CD4-positive, CD25-positive, alpha-beta regulatory T cell (primary cell): ENCODE measurements at regions not wholly inside any gene's neighbourhood (a gene's known extent, or its start where the extent isn't known, plus 50 kb on each side); places are given as distances from the start of the nearest gene placed in this dataset.

Experiments
- ATAC-seq, 2 donors: fragments of 150-1000 bp; cut with Tn5 transposase; one replicate each; pipeline ENCODE4 v1.10.0; 2021; ENCODE audit warnings: low read depth in 2 of 2, moderate number of reproducible peaks in 2 of 2, moderate library complexity in 1 of 2
- DNase-seq, 3 donors: peaks; one replicate each; pipeline versions ENCODE4 v3.0.0 to v3.0.0-alpha.2; 2012 to 2022; ENCODE audit warnings: mixed read lengths in 1 of 3
- H3K27ac ChIP-seq: one replicate; pipeline ENCODE4 v1.7.0; 2013; ENCODE audit warnings: mild to moderate bottlenecking, low read length; ENCODE audit not compliant: insufficient read depth, poor library complexity, severe bottlenecking
- H3K27me3 ChIP-seq: one replicate; pipeline ENCODE4 v1.7.0; 2013; ENCODE audit warnings: low read length; ENCODE audit not compliant: control insufficient read depth, insufficient read depth
- H3K36me3 ChIP-seq: one replicate; pipeline ENCODE4 v1.7.0; 2013; ENCODE audit warnings: mild to moderate bottlenecking, low read length, moderate library complexity; ENCODE audit not compliant: control insufficient read depth, insufficient read depth
- H3K4me1 ChIP-seq: 2 replicates; pipeline ENCODE4 v1.7.0; 2013; ENCODE audit warnings: mild to moderate bottlenecking, low read length; ENCODE audit not compliant: insufficient read depth, control insufficient read depth, poor library complexity, severe bottlenecking
- H3K4me3 ChIP-seq: one replicate; pipeline ENCODE4 v1.7.0; 2013; ENCODE audit warnings: low read depth, mild to moderate bottlenecking, low read length, moderate library complexity
- H3K9me3 ChIP-seq, 2 experiments: 1 replicate in 1 of 2; 2 replicates in 1 of 2; pipeline ENCODE4 v1.7.0; 2013; ENCODE audit warnings: low read length in 2 of 2, mild to moderate bottlenecking in 1 of 2, moderate library complexity in 1 of 2; ENCODE audit not compliant: control insufficient read depth in 2 of 2
- H3K27ac Mint-ChIP-seq, 3 donors: one replicate each; pipeline ENCODE4 v1.8.0; 2020 to 2022; ENCODE audit warnings: mild to moderate bottlenecking in 3 of 3, mixed read lengths in 3 of 3, moderate library complexity in 2 of 3
- H3K27me3 Mint-ChIP-seq: one replicate; pipeline ENCODE4 v1.8.0; 2022; ENCODE audit warnings: mild to moderate bottlenecking, mixed read lengths
- H3K36me3 Mint-ChIP-seq: one replicate; pipeline ENCODE4 v1.8.0; 2020; ENCODE audit warnings: mixed read lengths
- H3K4me1 Mint-ChIP-seq, 4 donors: one replicate each; pipeline ENCODE4 v1.8.0; 2020 to 2022; ENCODE audit warnings: mixed read lengths in 4 of 4, mild to moderate bottlenecking in 1 of 4
- H3K4me3 Mint-ChIP-seq, 4 donors: one replicate each; pipeline ENCODE4 v1.8.0; 2020 to 2022; ENCODE audit warnings: mild to moderate bottlenecking in 4 of 4, mixed read lengths in 4 of 4, moderate library complexity in 3 of 4
- H3K9me3 Mint-ChIP-seq, 7 donors: one replicate each; pipeline ENCODE4 v1.8.0; 2020 to 2022; ENCODE audit warnings: mixed read lengths in 7 of 7, mild to moderate bottlenecking in 3 of 7, moderate library complexity in 2 of 7

DNA sequence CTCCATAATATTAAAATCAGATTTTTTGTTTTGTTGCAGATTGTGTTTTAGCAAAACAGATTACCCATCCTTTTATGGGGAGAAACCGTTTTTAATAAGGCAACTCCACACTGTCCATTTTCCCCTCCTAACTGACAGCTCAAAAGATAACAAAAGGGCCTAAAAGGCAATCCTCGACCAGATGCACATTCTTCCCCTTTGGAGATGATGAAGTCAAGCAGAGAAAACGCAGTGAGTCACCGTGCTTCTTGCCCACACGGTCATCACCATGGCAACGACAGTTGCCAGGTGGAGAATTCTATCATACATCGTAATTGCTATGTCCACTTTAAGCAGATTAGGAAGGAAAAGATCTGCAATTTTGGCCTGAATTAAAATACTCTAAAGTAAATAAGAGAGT, 96.4 kb downstream of the DIRAS2 start:
- Mint-ChIP-seq H3K9me3 (peaks cover 0 to 16% (median 1%) of the 10 kb centered on the region in 7 donors), H3K27me3 (peaks cover 11% of the 10 kb centered on the region), H3K36me3 (no peaks in the 10 kb centered on the region), H3K4me3 (no peak overlapping the region), H3K4me1 (no peaks in the 10 kb centered on the region), H3K27ac (no peak overlapping the region)
- no peak for DNase-seq
- Histone ChIP-seq H3K9me3 (peaks cover 0 to 3% of the 10 kb centered on the region in 2 experiments), H3K4me3 (no peak overlapping the region), H3K4me1 (no peaks in the 10 kb centered on the region), H3K27me3 (no peaks in the 10 kb centered on the region), H3K27ac (no peak overlapping the region), H3K36me3 (no peaks in the 10 kb centered on the region)
- ATAC-seq = no peak

- Histone ChIP-seq H3K27me3 (no peaks in the 10 kb centered on the region), H3K4me1 (no peaks in the 10 kb centered on the region), H3K4me3 (no peak overlapping the region), H3K9me3 (peaks cover 0 to 3% of the 10 kb centered on the region in 2 experiments), H3K36me3 (no peaks in the 10 kb centered on the region), H3K27ac (no peak overlapping the region)
- no peaks in the 10 kb centered on the region for H3K4me1 Mint-ChIP-seq
- ATAC-seq (no peak), DNase-seq (no peak)
- peaks cover 0 to 16% (median 1%) of the 10 kb centered on the region in 7 donors for H3K9me3 Mint-ChIP-seq
- no peaks in the 10 kb centered on the region for H3K36me3 Mint-ChIP-seq
- H3K4me3 Mint-ChIP-seq = no peak overlapping the region
- peaks cover 11% of the 10 kb centered on the region for H3K27me3 Mint-ChIP-seq
- H3K27ac Mint-ChIP-seq = no peak overlapping the region
Measured at GRCh38 chr9:90547896-90548295, 94.7 kb downstream of the DIRAS2 start.

GRCh38 chr9:90552317-90552716, 90.3 kb downstream of the DIRAS2 start:
- no peak for DNase-seq
- no peaks in the 10 kb centered on the region for H3K36me3 Mint-ChIP-seq
- no peak overlapping the region for H3K4me3 Mint-ChIP-seq

DNA sequence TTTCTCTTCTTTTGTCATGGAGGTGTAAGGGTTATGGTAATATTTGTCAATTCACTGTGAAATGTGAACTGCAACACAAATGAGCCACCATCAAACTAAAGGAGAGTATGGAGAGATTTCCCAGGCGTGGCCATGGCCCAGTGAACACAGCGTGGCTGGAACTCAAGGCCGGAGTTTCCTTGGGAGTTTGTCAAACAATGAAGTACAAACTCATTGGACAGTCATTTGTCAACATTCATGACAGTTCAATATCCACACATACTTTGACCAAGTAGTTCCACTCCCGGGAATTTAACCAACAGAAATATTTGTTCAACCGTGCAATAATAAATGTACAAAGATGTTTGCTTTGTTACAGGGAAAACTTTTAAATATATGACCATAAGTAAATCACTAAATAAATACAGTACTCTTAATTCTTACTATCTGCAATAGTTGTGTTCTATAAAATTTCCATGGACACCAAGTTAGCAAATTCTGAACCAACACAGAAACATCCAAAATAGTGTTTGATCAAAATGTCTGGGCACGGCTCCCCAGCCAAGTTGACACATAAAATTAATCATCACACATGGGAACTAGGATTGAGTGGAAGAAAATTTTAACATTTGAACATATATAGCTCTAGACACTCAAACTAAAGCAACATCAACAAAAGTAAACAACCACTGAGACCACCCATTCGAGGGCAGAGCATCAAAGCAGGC, 87.1 kb downstream of the DIRAS2 start:
- Mint-ChIP-seq H3K4me3 (no peak overlapping the region), H3K36me3 (no peaks in the 10 kb centered on the region), H3K27me3 (peaks cover 5% of the 10 kb centered on the region), H3K4me1 (no peaks in the 10 kb centered on the region), H3K9me3 (peaks cover 0 to 2% (median 0%) of the 10 kb centered on the region in 7 donors), H3K27ac (no peak overlapping the region)
- Histone ChIP-seq H3K4me1 (no peaks in the 10 kb centered on the region), H3K27ac (no peak overlapping the region), H3K27me3 (no peaks in the 10 kb centered on the region), H3K4me3 (no peak overlapping the region), H3K36me3 (no peaks in the 10 kb centered on the region), H3K9me3 (no peaks in the 10 kb centered on the region)
- no peak for DNase-seq
- ATAC-seq = no peak

More at GRCh38 chr9:90552317-90552716, 90.3 kb downstream of the DIRAS2 start:
- Mint-ChIP-seq H3K9me3 (peaks cover 0 to 16% (median 2%) of the 10 kb centered on the region in 7 donors), H3K4me1 (no peaks in the 10 kb centered on the region), H3K27ac (no peak overlapping the region), H3K27me3 (peaks cover 16% of the 10 kb centered on the region)
- Histone ChIP-seq H3K36me3 (no peaks in the 10 kb centered on the region), H3K4me3 (no peak overlapping the region), H3K27me3 (no peaks in the 10 kb centered on the region), H3K9me3 (peaks cover 0 to 3% of the 10 kb centered on the region in 2 experiments), H3K4me1 (no peaks in the 10 kb centered on the region), H3K27ac (no peak overlapping the region)
- no peak for ATAC-seq

DNA sequence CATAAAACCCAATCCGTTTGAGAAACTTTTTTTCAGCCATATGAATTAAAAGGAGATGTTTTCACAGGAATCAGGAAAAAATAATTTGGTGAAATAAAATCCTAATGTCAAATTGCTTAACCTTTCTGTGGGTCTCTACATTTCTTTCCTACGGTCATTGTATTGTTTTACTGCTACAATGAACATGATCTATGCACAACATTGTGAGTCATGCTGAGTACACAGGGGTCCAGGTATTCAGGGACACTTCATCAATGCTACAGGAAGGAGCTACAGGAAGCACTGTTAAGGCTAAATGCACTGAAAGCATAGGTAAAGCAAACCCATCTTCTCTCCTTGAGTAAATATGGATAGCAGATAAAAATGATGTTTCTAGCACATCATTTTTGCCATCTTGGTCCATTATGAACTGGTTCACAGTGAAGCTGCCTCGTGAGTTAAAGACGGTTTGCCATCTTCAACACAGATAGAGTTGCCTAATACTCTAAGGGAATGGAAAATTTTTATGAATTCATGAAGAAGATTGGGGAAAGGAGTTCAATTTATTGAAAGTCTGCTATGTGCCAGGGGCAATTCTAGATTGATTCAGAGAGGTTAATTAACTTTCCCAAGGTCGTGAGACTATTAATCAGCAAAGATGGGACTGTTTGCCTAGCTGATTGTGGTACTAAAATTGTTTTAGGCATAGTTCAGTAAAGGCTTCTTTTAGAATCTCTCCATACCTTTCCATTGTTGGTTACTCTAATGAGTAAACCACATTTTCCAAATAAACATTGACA, 85.5 kb downstream of the DIRAS2 start:
- no peaks in the 10 kb centered on the region for H3K27me3 ChIP-seq

GRCh38 chr9:90559075-90560073, 83.2 kb downstream of the DIRAS2 start:
- ATAC-seq = no peak
- no peaks in the 10 kb centered on the region for H3K27me3 ChIP-seq
- H3K9me3 ChIP-seq = no peaks in the 10 kb centered on the region
- Mint-ChIP-seq H3K4me3 (no peak overlapping the region), H3K9me3 (peaks cover 0 to 2% (median 0%) of the 10 kb centered on the region in 7 donors), H3K4me1 (no peaks in the 10 kb centered on the region), H3K27me3 (peaks cover 5% of the 10 kb centered on the region), H3K36me3 (no peaks in the 10 kb centered on the region), H3K27ac (no peak overlapping the region)
- H3K36me3 ChIP-seq = no peaks in the 10 kb centered on the region
- DNase-seq = no peak
- no peak overlapping the region for H3K4me3 ChIP-seq
- no peaks in the 10 kb centered on the region for H3K4me1 ChIP-seq
- H3K27ac ChIP-seq = no peak overlapping the region

More for the DNA sequence above, 85.5 kb downstream of the DIRAS2 start:
- peaks cover 0 to 2% (median 0%) of the 10 kb centered on the region in 7 donors for H3K9me3 Mint-ChIP-seq
- peaks cover 5% of the 10 kb centered on the region for H3K27me3 Mint-ChIP-seq
- H3K27ac ChIP-seq = no peak overlapping the region
- no peaks in the 10 kb centered on the region for H3K4me1 Mint-ChIP-seq
- no peaks in the 10 kb centered on the region for H3K4me1 ChIP-seq
- DNase-seq (no peak), ATAC-seq (no peak)
- no peak overlapping the region for H3K27ac Mint-ChIP-seq
- no peak overlapping the region for H3K4me3 Mint-ChIP-seq
- no peaks in the 10 kb centered on the region for H3K9me3 ChIP-seq
- H3K36me3 Mint-ChIP-seq = no peaks in the 10 kb centered on the region
- no peaks in the 10 kb centered on the region for H3K36me3 ChIP-seq
- no peak overlapping the region for H3K4me3 ChIP-seq
